ENCODE measurements at regions not wholly inside any gene's neighbourhood (a gene's known extent, or its start where the extent isn't known, plus 50 kb on each side); places are given as distances from the start of the nearest gene placed in this dataset.

- no peak for DNase-seq
Measured at GRCh38 chr15:31974154-31974794, 56.0 kb upstream of the CHRNA7 start.

GRCh38 chr15:31974855-31975829, 55.2 kb upstream of the CHRNA7 start:
- peak; percentile 36 for DNase-seq

GRCh38 chr15:31975830-31976229, 54.5 kb upstream of the CHRNA7 start:
- DNase-seq, result no peak

GRCh38 chr15:31977138-31977537, 53.2 kb upstream of the CHRNA7 start:
- no peak for DNase-seq

GRCh38 chr15:31977812-31978661, 52.3 kb upstream of the CHRNA7 start:
- DNase-seq, result peak; percentile 53

Measured in muscle of arm (tissue), 1 donor.